SK-N-MC (cell line): ENCODE measurements at regions not wholly inside any gene's neighbourhood (a gene's known extent, or its start where the extent isn't known, plus 50 kb on each side); places are given as distances from the start of the nearest gene placed in this dataset.

Experiments used
- DNase-seq: peaks from one replicate; pipeline ENCODE4 v3.0.0-alpha.2; 2011; ENCODE audit warnings: low read depth, low spot score
- H3K27ac ChIP-seq: fragments of 200-600 bp; sonication (generic); 2 replicates; pipeline ENCODE4 v1.5.1; 2016; ENCODE audit warnings: mixed run types
- H3K36me3 ChIP-seq: fragments of 200-600 bp; sonication (generic); 2 replicates; pipeline ENCODE4 v1.6.1; 2017; ENCODE audit warnings: antibody characterized with exemption, low read length, mixed read lengths; ENCODE audit not compliant: insufficient read depth
- H3K4me3 ChIP-seq: fragments of 200-600 bp; sonication (generic); 2 replicates; pipeline ENCODE4 v1.5.1; 2016
- H3K9ac ChIP-seq: fragments of 200-600 bp; sonication (generic); 2 replicates; pipeline ENCODE4 v1.8.0; 2017; ENCODE audit warnings: mixed run types, mixed read lengths; ENCODE audit not compliant: insufficient read length
- H3K9me3 ChIP-seq: fragments of 200-600 bp; sonication (generic); 2 replicates; pipeline ENCODE4 v1.6.1; 2017; ENCODE audit warnings: low read depth, mild to moderate bottlenecking, antibody characterized with exemption, low read length, moderate library complexity, mixed read lengths
- EZH2 ChIP-seq: fragments of 200-600 bp; sonication (generic); IDR thresholded peaks from one replicate; pipeline ENCODE4 v1.6.1; 2017; ENCODE audit warnings: antibody characterized with exemption
- FOXP2 ChIP-seq: optimal IDR thresholded peaks from 2 replicates; pipeline ENCODE3; 2011; ENCODE audit warnings: mild to moderate bottlenecking, moderate library complexity; ENCODE audit not compliant: insufficient read depth; ENCODE audit errors: extremely low read length, control extremely low read depth
- POLR2AphosphoS5 ChIP-seq: IDR thresholded peaks from 2 replicates; pipeline ENCODE4 v1.6.1; 2012; ENCODE audit warnings: mild to moderate bottlenecking, low read depth, low read length, borderline replicate concordance

GRCh38 chr12:115101520-115101919 is 417.5 kb upstream of the TBX3 start:
- no peak for TF ChIP-seq EZH2
- no peak for TF ChIP-seq POLR2AphosphoS5
- TF ChIP-seq FOXP2, result no peak
- DNase-seq, result no peak
- Histone ChIP-seq H3K36me3 (no peaks in the 10 kb centered on the region), H3K9ac (no peak overlapping the region), H3K9me3 (no peaks in the 10 kb centered on the region), H3K27ac (no peak overlapping the region), H3K4me3 (no peak overlapping the region)

DNA sequence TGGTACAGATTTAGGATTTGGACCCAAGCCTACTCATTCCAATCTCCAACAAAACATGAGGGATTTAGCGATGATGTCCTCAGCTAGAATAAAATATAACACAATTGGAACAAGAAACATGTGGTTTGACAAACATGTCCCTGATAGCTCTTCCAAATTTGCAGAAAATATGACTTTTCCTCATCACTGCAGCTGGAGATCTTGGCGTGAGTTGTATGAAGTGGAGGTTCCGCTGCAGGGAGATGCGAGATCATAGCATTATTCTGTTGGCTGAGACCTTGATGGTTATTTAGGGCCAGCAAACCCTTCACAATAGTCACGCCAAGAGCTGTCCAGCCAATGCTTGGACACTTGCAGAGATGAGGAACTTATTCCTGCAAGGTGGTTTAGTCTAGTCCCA is 413.4 kb upstream of the TBX3 start:
- DNase-seq, result no peak
- no peak for TF ChIP-seq EZH2
- TF ChIP-seq POLR2AphosphoS5, result no peak
- no peak for TF ChIP-seq FOXP2

GRCh38 chr12:115096588-115097397 is 412.8 kb upstream of the TBX3 start:
- Histone ChIP-seq H3K4me3 (no peak overlapping the region), H3K9ac (no peak overlapping the region), H3K27ac (no peak overlapping the region), H3K9me3 (no peaks in the 10 kb centered on the region), H3K36me3 (no peaks in the 10 kb centered on the region)
- no peak for DNase-seq
- TF ChIP-seq EZH2 (no peak), POLR2AphosphoS5 (no peak), FOXP2 (no peak)

More for the DNA sequence above, 413.4 kb upstream of the TBX3 start:
- Histone ChIP-seq H3K36me3 (no peaks in the 10 kb centered on the region), H3K27ac (no peak overlapping the region), H3K9me3 (no peaks in the 10 kb centered on the region), H3K9ac (no peak overlapping the region), H3K4me3 (no peak overlapping the region)

DNA sequence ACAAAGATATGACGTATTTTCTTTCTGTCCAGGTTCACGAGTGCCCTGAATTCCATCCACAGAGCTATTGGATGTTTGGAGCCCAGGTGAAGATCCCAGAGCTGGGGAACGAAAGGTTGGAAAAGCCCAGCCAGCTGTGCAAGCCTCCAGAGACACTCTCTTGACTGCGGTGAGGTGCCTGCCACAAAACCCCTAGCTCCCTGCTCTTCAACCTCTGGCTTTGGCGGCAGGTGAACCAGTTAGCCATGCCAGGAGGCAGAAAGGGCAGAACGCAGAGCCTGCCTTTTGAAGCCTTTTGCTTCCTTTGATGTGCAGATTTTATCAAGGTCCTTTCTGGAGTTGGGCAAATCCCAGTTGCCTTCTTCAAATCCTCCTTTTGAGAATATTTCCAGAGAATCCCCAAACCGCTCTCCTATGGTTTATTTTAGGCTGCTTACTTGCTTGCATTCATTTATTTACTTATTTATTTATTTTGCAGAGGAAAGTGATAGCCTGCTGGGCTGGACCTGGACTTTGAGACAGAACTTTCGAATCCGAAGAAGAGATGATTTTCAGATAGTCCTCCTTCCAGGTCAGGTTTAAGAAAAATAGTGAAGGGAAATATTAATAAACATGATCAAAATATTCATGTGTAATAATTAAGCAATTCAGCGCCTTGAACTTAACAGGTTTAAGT is 411.2 kb upstream of the TBX3 start:
- no peaks in the 10 kb centered on the region for H3K9me3 ChIP-seq
- H3K36me3 ChIP-seq, result no peaks in the 10 kb centered on the region
- DNase-seq, result no peak
- no peak overlapping the region for H3K4me3 ChIP-seq
- H3K9ac ChIP-seq, result no peak overlapping the region
- no peak overlapping the region for H3K27ac ChIP-seq
- TF ChIP-seq FOXP2 (no peak), POLR2AphosphoS5 (no peak), EZH2 (no peak)

DNA sequence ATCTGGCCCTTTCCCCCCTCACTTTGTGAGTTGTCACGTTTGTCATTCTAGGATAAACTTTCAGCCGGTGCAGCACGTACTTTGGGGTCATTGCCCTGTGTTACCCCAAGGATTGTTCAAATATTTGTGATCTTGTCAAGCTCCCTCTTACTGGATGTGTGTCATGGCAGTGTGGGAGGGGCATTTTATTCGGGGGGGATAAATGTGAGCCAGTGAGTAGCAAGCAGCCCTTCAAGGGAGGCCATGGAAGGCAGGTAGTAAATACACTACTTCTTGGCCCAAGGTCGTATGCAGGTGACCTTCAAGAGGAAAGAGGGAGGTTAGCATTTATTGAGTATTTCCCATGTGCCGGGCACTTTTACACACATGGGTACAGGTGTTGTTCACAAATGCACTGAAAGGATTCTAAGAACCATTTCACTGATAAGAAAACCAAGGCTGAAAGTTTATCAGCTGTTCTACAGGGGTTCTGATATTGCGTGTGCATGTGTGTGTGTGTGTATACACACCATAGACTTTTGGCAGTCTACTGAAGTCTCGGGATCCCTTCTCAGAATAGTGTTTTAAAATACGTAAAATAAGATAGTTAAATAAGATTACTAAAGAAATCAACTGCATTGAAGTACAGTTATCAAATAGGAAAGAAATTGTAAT is 410.3 kb upstream of the TBX3 start:
- Histone ChIP-seq H3K9me3 (no peaks in the 10 kb centered on the region), H3K27ac (no peak overlapping the region), H3K9ac (no peak overlapping the region), H3K36me3 (no peaks in the 10 kb centered on the region), H3K4me3 (no peak overlapping the region)
- TF ChIP-seq FOXP2 (no peak), EZH2 (no peak), POLR2AphosphoS5 (no peak)
- DNase-seq, result no peak

- Histone ChIP-seq H3K4me3 (no peak overlapping the region), H3K9ac (no peak overlapping the region), H3K27ac (no peak overlapping the region), H3K9me3 (no peaks in the 10 kb centered on the region), H3K36me3 (no peaks in the 10 kb centered on the region)
- DNase-seq, result no peak
- TF ChIP-seq EZH2 (no peak), FOXP2 (no peak), POLR2AphosphoS5 (no peak)
These were observed 409.3 kb upstream of the TBX3 start for GRCh38 chr12:115093261-115093660.

GRCh38 chr12:115090783-115091182 is 406.8 kb upstream of the TBX3 start:
- Histone ChIP-seq H3K36me3 (no peaks in the 10 kb centered on the region), H3K27ac (no peak overlapping the region), H3K9ac (no peak overlapping the region), H3K4me3 (no peak overlapping the region), H3K9me3 (no peaks in the 10 kb centered on the region)
- DNase-seq, result no peak
- no peak for TF ChIP-seq EZH2
- TF ChIP-seq FOXP2, result no peak
- no peak for TF ChIP-seq POLR2AphosphoS5
